ENCODE measurements at regions not wholly inside any gene's neighbourhood (a gene's known extent, or its start where the extent isn't known, plus 50 kb on each side); places are given as distances from the start of the nearest gene placed in this dataset.
A peak's percentile ranks its signal among the peaks of the same experiment; 100 is the strongest.
"Not testable (repeated sequence)": the region's sequence is repeated elsewhere in the genome, so short reads cannot be mapped to it uniquely, and the experiment has no call there.

DNA sequence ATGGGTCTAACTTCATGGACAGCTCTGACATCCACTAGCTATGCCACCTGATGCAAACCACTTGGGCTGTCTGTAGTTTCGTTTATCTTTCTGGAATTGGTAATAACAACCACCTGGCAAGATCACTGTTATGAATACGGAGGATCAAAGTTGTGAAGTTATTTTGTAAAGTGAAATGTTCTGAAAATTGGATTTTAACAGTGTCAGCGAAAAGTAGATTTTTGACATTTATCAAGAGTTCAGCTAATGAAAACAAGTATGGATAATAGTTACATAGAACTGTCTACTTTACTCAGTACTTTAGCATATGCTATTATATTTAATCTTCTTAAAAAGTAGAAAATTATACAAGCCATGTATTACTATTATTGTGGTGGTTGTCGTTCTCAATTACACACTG, 813.8 kb downstream of the RNF144A start:
- DNase-seq: no peak

GRCh38 chr2:7732497-7732896, 815.3 kb downstream of the RNF144A start:
- no peak for DNase-seq

DNA sequence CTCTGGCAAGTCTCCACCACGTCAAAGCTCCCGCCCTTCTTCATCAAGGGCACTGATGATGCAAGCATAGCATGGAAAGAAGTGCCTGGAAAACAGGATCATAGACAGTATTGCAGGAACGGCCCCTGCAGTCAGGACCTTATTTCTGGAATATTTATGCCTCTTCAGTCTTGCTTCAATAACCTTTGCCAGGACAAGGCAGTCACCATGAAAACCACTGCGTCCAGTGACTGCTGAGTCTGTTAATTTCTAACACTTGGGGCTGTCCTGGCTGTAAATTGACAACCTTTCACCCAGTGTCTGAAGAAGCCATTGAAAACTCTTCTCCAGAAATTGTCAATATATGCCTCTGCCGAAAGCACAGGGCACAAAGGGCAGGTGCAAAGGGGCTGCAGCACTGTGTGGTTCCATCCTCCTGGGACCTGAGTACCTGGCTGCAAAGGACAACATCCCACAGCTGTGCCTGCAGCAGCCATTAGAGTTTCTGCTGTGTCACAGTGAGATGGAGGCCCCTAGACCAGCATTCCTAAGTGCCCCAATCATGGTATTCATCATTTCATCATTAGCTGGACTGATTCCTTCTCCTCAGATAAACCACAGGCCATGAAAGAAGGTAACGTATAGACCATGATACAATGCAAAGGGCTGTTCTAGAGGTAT, 819.6 kb downstream of the RNF144A start:
- no peak for DNase-seq

DNA sequence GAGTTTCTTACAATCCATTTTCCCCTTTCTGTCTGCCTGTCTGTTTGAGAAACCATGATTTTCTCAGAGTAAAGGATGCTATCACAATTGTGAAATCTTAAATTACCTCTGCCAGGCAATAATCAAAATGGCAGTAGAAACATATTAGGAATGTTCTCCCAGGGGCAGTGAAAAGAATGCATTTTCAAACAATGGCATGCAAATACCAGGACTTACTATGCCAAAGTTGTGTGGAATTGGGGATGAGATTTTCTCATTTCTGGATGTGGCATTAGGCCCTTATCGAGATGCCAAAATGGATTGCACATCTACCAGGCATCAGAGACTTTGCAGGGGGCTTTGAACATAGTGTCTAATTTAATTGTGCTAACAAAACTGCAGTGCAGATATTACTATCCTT, 821.4 kb downstream of the RNF144A start:
- no peak for DNase-seq

DNA sequence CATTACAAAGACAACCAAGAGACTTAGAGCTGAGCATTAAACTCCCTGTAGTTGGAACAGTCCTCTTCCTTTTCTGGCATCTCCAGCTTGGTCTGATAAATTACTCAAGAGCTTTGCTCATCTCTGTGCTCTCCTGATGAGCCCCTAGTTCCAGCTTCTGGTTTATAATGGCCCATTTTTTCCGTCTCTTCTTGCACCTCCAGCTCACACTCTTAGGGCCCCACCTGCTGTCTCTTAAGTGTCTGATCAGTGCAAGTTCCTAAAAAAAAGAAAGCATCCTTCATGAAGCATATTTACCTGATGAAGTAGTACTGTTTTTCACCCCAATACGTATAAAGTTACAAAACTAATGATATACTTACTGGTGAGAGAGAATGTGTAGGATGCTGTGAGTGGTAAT, 822.9 kb downstream of the RNF144A start:
- no peak for DNase-seq

DNA sequence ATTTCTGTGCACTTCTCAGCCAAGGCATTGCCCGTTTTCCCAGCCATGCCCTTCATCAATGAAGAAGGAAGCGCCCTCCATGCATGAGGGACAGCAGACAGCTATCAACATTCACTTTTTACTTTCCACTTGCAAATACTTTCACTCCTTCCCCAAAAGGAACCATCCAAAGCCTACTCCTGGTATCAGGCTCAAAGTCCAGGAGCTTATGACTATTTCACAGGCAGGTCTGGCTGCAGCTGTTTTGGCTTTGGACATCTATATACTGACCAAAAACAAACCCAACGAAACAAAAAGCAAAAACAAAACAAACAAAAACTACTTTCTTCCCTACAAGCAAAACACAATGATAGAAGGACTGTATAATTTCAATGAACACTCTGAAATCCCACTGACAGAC, 825.1 kb downstream of the RNF144A start:
- no peak for DNase-seq

GRCh38 chr2:7744827-7745226, 827.6 kb downstream of the RNF144A start:
- DNase-seq: peak; percentile 49

DNA sequence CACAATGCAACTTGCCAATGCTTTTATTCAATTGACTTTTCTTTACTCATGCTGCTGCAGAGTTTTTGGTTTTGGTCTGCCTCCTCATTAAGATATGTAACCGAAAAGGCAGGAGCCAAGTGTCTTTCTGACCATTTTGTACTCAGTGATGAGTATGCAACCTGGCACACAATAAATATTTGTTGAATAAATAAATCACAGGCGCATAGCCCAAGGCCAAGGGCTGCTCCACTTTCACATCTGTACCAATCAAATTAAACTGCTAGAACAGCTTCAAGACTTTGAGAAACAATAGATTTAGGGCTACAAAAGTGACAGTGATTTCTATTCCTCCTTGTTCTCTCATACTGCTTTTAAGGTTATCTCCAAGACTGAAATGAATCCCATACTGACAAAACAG, 828.2 kb downstream of the RNF144A start:
- no peak for DNase-seq

- no peak for DNase-seq
Observed at GRCh38 chr2:7748717-7749415, 831.7 kb downstream of the RNF144A start.

DNA sequence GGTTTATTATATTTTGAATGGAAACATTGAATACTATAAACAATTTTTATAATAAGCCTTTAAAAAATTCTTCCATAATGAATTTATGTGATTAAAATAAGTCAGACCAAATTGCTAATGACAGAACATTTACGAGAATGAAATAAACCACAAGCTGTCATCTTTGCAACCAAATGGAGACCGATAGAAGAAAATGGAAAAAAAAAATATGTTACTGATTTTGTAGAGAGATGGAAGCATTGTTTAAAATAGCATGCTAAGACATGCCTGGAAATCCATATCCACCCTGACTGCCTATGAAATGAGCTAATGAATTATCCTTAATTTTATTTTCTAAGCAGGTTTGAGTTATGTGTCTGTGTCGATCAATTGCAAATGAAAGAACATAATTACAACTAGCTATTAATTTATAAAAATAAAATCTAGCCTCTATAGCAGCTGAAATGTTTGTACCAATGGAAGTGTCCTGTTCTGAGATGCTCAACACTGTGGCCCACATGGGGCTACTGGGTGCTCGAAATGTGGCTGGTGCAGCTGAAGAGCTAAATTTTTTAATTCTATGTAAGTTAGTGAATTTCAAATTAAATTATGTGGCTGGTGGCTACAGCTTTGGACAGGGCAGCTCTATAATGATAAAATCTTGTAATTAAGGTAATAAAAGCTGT, 832.8 kb downstream of the RNF144A start:
- no peak for DNase-seq

DNA sequence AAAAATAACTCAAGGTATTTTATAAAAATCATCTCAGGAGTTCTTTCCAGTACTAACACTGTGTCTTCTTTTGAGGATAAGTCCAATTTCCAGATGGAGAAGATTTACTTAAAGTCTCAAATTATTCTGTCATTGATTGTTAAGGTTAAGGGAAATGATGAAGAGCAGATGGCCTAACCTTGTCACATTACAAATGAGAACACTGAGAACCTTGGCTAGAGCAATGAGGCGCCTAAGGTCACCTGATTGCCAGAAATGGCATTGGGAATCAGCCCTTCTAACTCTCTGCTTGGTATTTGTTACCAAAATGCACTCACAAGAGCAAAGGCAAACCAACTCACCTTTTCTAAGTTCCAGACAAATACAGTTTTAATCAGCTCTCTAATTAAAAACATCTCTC, 835.1 kb downstream of the RNF144A start:
- no peak for DNase-seq

- no peak for DNase-seq
Observed at GRCh38 chr2:7753777-7754176, 836.6 kb downstream of the RNF144A start.

- no peak for DNase-seq
Observed at GRCh38 chr2:7755879-7756278, 838.7 kb downstream of the RNF144A start.

DNA sequence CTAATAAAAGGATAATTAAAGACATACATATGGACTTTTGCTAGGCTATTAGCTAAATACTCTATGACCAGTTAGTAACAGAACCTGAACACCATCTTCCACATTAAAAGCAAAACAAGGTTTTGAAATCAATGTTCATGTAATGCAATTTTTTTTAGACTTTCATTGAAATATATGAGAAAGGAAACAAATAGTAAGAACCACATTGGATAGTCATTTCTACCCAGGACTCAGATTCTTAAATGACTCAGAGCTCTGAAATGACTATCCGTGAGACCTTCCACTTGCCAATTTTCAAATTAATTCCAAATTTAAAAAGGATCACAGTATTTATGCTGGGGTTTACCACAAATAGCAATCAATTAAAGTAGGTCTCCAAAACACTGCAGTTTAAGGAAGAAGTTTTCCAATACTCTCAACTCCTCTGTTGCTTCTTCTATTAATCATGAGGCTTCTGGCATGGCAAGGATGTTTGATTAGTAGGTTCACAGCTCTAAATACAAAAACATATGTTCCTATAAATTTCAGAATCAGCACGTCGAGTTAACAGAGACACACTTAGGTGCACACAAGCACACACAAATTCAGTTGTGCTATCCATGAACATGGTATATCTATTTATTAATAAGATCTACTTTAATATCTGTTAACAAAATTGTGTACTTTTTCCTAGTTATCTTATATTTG, 841.0 kb downstream of the RNF144A start:
- DNase-seq: no peak

DNA sequence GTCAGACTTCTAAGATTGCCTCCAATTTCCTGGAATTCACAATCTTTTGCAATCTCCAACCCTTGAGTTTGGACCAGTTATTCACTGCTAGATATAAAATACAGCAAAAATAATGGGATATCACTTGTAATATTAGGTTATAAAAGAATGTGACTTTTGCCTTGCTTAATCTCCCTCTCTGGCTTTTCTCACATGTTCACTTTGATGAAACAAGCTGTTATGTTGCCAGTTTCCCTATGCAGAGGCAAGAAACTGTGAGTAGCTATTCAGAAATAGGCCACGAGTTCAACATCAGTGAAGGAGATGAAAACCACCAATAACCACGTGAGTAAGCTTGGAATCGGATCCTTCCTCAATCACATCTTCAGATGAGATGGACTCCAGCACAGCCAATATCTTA, 842.7 kb downstream of the RNF144A start:
- DNase-seq: no peak

- not testable (repeated sequence) for DNase-seq
Observed at GRCh38 chr2:7763418-7763817, 846.2 kb downstream of the RNF144A start.

GRCh38 chr2:7765236-7765635, 848.0 kb downstream of the RNF144A start:
- no peak for DNase-seq

GRCh38 chr2:7766088-7766722, 849.0 kb downstream of the RNF144A start:
- DNase-seq: no peak

GRCh38 chr2:7766978-7767565, 849.9 kb downstream of the RNF144A start:
- no peak for DNase-seq

DNA sequence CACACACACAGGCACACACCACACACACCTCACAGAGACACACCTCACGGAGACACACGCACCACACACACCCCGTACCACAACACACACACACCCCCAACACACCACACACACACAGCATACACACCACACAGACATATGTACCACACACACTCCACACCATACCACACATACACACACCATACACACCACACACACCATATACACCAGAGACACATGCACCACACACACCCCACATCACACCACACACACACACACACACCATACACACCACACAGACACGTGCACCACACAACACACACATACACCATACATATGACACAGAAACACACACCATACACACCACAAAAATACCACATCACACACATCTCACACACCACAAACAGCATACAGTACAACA, 850.7 kb downstream of the RNF144A start:
- no peak for DNase-seq

- DNase-seq: no peak
Observed at GRCh38 chr2:7771781-7772180, 854.6 kb downstream of the RNF144A start.
